Neural progenitor cell (in vitro differentiated cells): ENCODE measurements at regions not wholly inside any gene's neighbourhood (a gene's known extent, or its start where the extent isn't known, plus 50 kb on each side); places are given as distances from the start of the nearest gene placed in this dataset.

Experiments used
- DNase-seq: peaks from one replicate; pipeline ENCODE4 v3.0.0-alpha.2; 2016; ENCODE audit warnings: low spot score
- H2AFZ ChIP-seq: fragments of 200-600 bp; sonication (generic); replicated peaks from 2 replicates; pipeline ENCODE4 v1.6.1; 2016; ENCODE audit warnings: antibody characterized with exemption
- H3F3A ChIP-seq: fragments of 200-600 bp; sonication (generic); 2 replicates; pipeline ENCODE4 v1.6.1; 2016; ENCODE audit warnings: antibody characterized with exemption, low read depth
- H3K27ac ChIP-seq: fragments of 200-600 bp; sonication (generic); 2 replicates; pipeline ENCODE4 v1.5.1; 2016; ENCODE audit warnings: mild to moderate bottlenecking
- H3K27me3 ChIP-seq: fragments of 200-600 bp; sonication (generic); 2 replicates; pipeline ENCODE4 v1.6.1; 2016; ENCODE audit warnings: mild to moderate bottlenecking, moderate library complexity
- H3K36me3 ChIP-seq: fragments of 200-600 bp; sonication (generic); 2 replicates; pipeline ENCODE4 v1.5.1; 2016
- H3K4me1 ChIP-seq: fragments of 200-600 bp; sonication (generic); 2 replicates; pipeline ENCODE4 v1.6.1; 2016; ENCODE audit warnings: mixed run types
- H3K4me2 ChIP-seq: fragments of 200-600 bp; sonication (generic); 2 replicates; pipeline ENCODE4 v1.6.1; 2016
- H3K4me3 ChIP-seq: fragments of 200-600 bp; sonication (generic); 2 replicates; pipeline ENCODE4 v1.5.1; 2016
- H3K79me2 ChIP-seq: fragments of 200-600 bp; sonication (generic); 2 replicates; pipeline ENCODE4 v1.6.1; 2016; ENCODE audit warnings: low read depth
- H3K9ac ChIP-seq: fragments of 200-600 bp; sonication (generic); 2 replicates; pipeline ENCODE4 v1.6.1; 2016
- H3K9me3 ChIP-seq: fragments of 200-600 bp; sonication (generic); 2 replicates; pipeline ENCODE4 v1.5.1; 2016; ENCODE audit warnings: low read depth
- H4K20me1 ChIP-seq: fragments of 200-600 bp; sonication (generic); 2 replicates; pipeline ENCODE4 v1.6.1; 2016; ENCODE audit warnings: low read depth
- H3K27ac Mint-ChIP-seq: 3 replicates; pipeline ENCODE4 v1.8.0; 2021; ENCODE audit warnings: mixed read lengths
- H3K27me3 Mint-ChIP-seq: 2 replicates; pipeline ENCODE4 v1.8.0; 2022; ENCODE audit warnings: low read depth, mild to moderate bottlenecking, inconsistent platforms, moderate library complexity, mixed read lengths; ENCODE audit not compliant: insufficient read depth
- H3K36me3 Mint-ChIP-seq: 3 replicates; pipeline ENCODE4 v1.8.0; 2021; ENCODE audit warnings: mixed read lengths
- H3K4me1 Mint-ChIP-seq: 3 replicates; pipeline ENCODE4 v1.8.0; 2021; ENCODE audit warnings: mixed read lengths
- H3K4me3 Mint-ChIP-seq: 3 replicates; pipeline ENCODE4 v1.8.0; 2021; ENCODE audit warnings: mild to moderate bottlenecking, moderate library complexity, mixed read lengths
- H3K9me3 Mint-ChIP-seq: 3 replicates; pipeline ENCODE4 v1.8.0; 2020; ENCODE audit warnings: mixed read lengths
- CTCF ChIP-seq: fragments of 200-600 bp; sonication (generic); IDR thresholded peaks from 2 replicates; pipeline ENCODE4 v1.5.1; 2017; ENCODE audit warnings: antibody characterized with exemption, mild to moderate bottlenecking
- EZH2 ChIP-seq: fragments of 200-600 bp; sonication (generic); IDR thresholded peaks from 2 replicates; pipeline ENCODE4 v1.6.1; 2017; ENCODE audit warnings: antibody characterized with exemption, mild to moderate bottlenecking, moderate library complexity
- EZH2phosphoT487 ChIP-seq: fragments of 200-600 bp; sonication (generic); IDR thresholded peaks from 2 replicates; pipeline ENCODE4 v1.6.1; 2017; ENCODE audit warnings: antibody characterized with exemption

DNA sequence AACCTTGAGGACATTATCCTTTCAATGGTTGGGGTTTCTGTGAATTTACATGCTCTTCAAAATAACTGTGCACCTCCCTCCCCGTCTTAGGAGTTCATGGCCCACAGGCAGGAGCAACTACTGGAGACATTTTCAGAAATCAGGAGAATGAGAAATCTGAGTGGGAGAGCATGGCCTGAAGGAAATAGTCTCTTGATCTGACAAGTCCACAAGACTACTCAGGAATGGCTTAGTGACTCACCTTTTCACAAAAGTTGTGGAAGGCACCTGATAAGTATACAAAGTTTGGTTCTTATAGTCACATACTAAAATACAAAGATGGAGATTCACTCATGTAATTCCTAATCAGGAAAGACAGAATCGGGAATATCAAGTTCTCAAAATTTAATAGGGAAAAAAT lies 83.6 kb upstream of the NCKAP5 start:
- Histone ChIP-seq H4K20me1 (no peaks in the 10 kb centered on the region), H3K9me3 (no peaks in the 10 kb centered on the region), H3K27me3 (no peaks in the 10 kb centered on the region), H3K36me3 (no peaks in the 10 kb centered on the region), H3K9ac (no peak overlapping the region), H2AFZ (no peak overlapping the region), H3K4me1 (no peaks in the 10 kb centered on the region), H3K27ac (no peak overlapping the region), H3K79me2 (no peaks in the 10 kb centered on the region), H3K4me3 (no peak overlapping the region), H3K4me2 (no peak overlapping the region), H3F3A (no peaks in the 10 kb centered on the region)
- peaks cover 23% of the 10 kb centered on the region for H3K9me3 Mint-ChIP-seq
- no peak for DNase-seq
- peaks cover 13% of the 10 kb centered on the region for H3K36me3 Mint-ChIP-seq
- no peak overlapping the region for H3K4me3 Mint-ChIP-seq
- TF ChIP-seq EZH2, result no peak
- no peak for TF ChIP-seq EZH2phosphoT487
- TF ChIP-seq CTCF, result no peak
- no peaks in the 10 kb centered on the region for H3K4me1 Mint-ChIP-seq
- H3K27ac Mint-ChIP-seq, result no peak overlapping the region
- H3K27me3 Mint-ChIP-seq, result no peaks in the 10 kb centered on the region

DNA sequence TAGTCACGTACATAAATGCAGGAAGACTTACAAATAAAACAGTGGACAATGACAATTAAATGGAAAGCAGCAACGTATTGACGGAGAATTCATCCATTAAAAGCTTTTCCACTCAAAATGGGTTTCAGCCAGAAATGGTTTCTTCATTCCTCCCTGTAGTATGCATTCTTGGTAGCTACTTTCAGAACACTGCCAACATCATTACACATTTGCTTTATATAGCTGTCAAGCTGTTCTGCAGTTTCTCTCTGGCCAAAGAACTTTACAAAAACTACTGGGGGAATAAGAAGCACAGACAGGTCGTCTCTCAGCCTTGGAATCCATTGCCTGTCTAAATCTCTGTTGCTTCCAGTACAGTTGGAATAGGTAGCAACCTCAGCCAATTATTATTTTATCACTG lies 84.1 kb upstream of the NCKAP5 start:
- no peak overlapping the region for H3K4me3 ChIP-seq
- H3K9me3 ChIP-seq, result no peaks in the 10 kb centered on the region
- no peak overlapping the region for H3K27ac ChIP-seq
- H3K4me2 ChIP-seq, result no peak overlapping the region
- H3K27ac Mint-ChIP-seq, result no peak overlapping the region
- no peaks in the 10 kb centered on the region for H3K27me3 Mint-ChIP-seq
- H3F3A ChIP-seq, result no peaks in the 10 kb centered on the region
- H3K27me3 ChIP-seq, result no peaks in the 10 kb centered on the region
- H3K79me2 ChIP-seq, result no peaks in the 10 kb centered on the region
- H3K36me3 Mint-ChIP-seq, result peaks cover 15% of the 10 kb centered on the region
- peaks cover 1% of the 10 kb centered on the region for H3K4me1 Mint-ChIP-seq
- H3K9ac ChIP-seq, result no peak overlapping the region
- H3K4me3 Mint-ChIP-seq, result no peak overlapping the region
- no peaks in the 10 kb centered on the region for H4K20me1 ChIP-seq
- H3K4me1 ChIP-seq, result no peaks in the 10 kb centered on the region
- DNase-seq, result no peak
- H2AFZ ChIP-seq, result no peak overlapping the region
- TF ChIP-seq EZH2phosphoT487, result no peak
- no peak for TF ChIP-seq EZH2
- no peak for TF ChIP-seq CTCF
- H3K9me3 Mint-ChIP-seq, result peaks cover 26% of the 10 kb centered on the region
- H3K36me3 ChIP-seq, result no peaks in the 10 kb centered on the region

DNA sequence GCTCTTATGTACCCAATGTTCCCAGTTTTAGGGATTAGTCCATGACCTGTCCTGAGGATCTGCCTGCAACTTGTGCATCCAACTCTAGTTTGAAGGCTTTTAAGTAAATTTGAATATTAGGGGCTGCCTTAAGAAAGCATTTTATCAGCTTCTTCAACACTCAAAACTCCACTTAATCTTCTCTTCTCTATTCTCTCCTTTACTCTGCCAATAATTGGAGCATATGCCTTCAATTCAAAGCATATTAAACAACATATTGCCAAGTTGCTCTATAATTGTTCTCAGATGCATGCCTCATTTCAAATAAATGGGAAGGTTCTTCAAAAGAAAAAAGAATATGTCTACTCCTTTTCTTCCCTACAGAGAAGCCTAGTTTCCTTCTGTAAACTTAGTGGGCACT lies 84.8 kb upstream of the NCKAP5 start:
- H3K9me3 ChIP-seq, result no peaks in the 10 kb centered on the region
- no peaks in the 10 kb centered on the region for H3K27me3 ChIP-seq
- H3K4me2 ChIP-seq, result no peak overlapping the region
- H3K4me3 ChIP-seq, result no peak overlapping the region
- H3K4me1 ChIP-seq, result no peaks in the 10 kb centered on the region
- H3K27ac ChIP-seq, result no peak overlapping the region
- H3K36me3 ChIP-seq, result no peaks in the 10 kb centered on the region
- H3K4me3 Mint-ChIP-seq, result no peak overlapping the region
- no peak overlapping the region for H2AFZ ChIP-seq
- no peaks in the 10 kb centered on the region for H3K79me2 ChIP-seq
- DNase-seq, result no peak
- TF ChIP-seq EZH2 (no peak), EZH2phosphoT487 (no peak), CTCF (no peak)
- peaks cover 29% of the 10 kb centered on the region for H3K9me3 Mint-ChIP-seq
- H3K9ac ChIP-seq, result no peak overlapping the region
- H3F3A ChIP-seq, result no peaks in the 10 kb centered on the region
- no peaks in the 10 kb centered on the region for H4K20me1 ChIP-seq
- no peaks in the 10 kb centered on the region for H3K27me3 Mint-ChIP-seq
- H3K4me1 Mint-ChIP-seq, result peaks cover 5% of the 10 kb centered on the region
- H3K36me3 Mint-ChIP-seq, result peaks cover 18% of the 10 kb centered on the region
- no peak overlapping the region for H3K27ac Mint-ChIP-seq

GRCh38 chr2:133654949-133655348 lies 86.7 kb upstream of the NCKAP5 start:
- TF ChIP-seq EZH2, result no peak
- no peak for TF ChIP-seq EZH2phosphoT487
- no peak overlapping the region for H2AFZ ChIP-seq
- Mint-ChIP-seq H3K27ac (no peak overlapping the region), H3K9me3 (peaks cover 30% of the 10 kb centered on the region), H3K4me3 (no peak overlapping the region), H3K36me3 (peaks cover 23% of the 10 kb centered on the region), H3K27me3 (no peaks in the 10 kb centered on the region), H3K4me1 (peaks cover 18% of the 10 kb centered on the region)
- no peak overlapping the region for H3K4me2 ChIP-seq
- H3K27me3 ChIP-seq, result no peaks in the 10 kb centered on the region
- no peak for DNase-seq
- H3K4me1 ChIP-seq, result peaks cover 7% of the 10 kb centered on the region
- H3F3A ChIP-seq, result peaks cover 7% of the 10 kb centered on the region
- H3K9me3 ChIP-seq, result no peaks in the 10 kb centered on the region
- no peaks in the 10 kb centered on the region for H4K20me1 ChIP-seq
- no peaks in the 10 kb centered on the region for H3K36me3 ChIP-seq
- no peak overlapping the region for H3K4me3 ChIP-seq
- H3K79me2 ChIP-seq, result no peaks in the 10 kb centered on the region
- no peak overlapping the region for H3K27ac ChIP-seq
- H3K9ac ChIP-seq, result no peak overlapping the region
